ENCODE measurements at regions not wholly inside any gene's neighbourhood (a gene's known extent, or its start where the extent isn't known, plus 50 kb on each side); places are given as distances from the start of the nearest gene placed in this dataset.

DNA sequence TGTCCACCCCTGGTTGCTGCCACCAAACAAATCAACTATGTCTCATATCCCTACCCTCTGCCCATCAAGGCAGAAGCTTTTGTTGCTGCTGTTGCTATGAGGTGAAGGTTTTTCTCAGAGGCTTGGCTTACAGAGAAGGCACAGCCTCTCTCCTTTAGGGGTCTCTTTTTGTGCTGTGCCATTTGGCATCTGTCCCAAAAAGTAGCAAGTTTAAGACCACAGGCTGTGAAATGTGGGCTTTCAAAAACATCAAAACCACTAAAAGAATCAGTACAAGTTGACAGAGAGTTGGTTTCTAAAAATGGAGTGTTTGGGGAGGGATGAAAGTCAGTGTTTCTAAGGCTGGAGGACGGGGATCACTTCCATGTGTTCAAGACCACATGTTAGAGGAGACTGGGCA lies 634.9 kb downstream of the BCOR start:
- TF ChIP-seq, protein P1, sequence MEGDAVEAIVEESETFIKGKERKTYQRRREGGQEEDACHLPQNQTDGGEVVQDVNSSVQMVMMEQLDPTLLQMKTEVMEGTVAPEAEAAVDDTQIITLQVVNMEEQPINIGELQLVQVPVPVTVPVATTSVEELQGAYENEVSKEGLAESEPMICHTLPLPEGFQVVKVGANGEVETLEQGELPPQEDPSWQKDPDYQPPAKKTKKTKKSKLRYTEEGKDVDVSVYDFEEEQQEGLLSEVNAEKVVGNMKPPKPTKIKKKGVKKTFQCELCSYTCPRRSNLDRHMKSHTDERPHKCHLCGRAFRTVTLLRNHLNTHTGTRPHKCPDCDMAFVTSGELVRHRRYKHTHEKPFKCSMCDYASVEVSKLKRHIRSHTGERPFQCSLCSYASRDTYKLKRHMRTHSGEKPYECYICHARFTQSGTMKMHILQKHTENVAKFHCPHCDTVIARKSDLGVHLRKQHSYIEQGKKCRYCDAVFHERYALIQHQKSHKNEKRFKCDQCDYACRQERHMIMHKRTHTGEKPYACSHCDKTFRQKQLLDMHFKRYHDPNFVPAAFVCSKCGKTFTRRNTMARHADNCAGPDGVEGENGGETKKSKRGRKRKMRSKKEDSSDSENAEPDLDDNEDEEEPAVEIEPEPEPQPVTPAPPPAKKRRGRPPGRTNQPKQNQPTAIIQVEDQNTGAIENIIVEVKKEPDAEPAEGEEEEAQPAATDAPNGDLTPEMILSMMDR (IDR thresholded peaks at IDR 0.05; ENCODE audit: low read depth, low read length), result no peak
- TF ChIP-seq EZH2phosphoT487 (IDR thresholded peaks at IDR 0.05; ENCODE audit: low read depth), result no peak

Data from OCI-LY3 (cell line).